Keratinocyte (primary cell): ENCODE measurements at regions not wholly inside any gene's neighbourhood (a gene's known extent, or its start where the extent isn't known, plus 50 kb on each side); places are given as distances from the start of the nearest gene placed in this dataset.
"Not testable (repeated sequence)": the region's sequence is repeated elsewhere in the genome, so short reads cannot be mapped to it uniquely, and the experiment has no call there.

Source experiments
- DNase-seq: peaks from one replicate; pipeline ENCODE4 v3.0.0-alpha.2; 2011; ENCODE audit warnings: low read depth, missing footprints, low spot score
- FAIRE-seq: peaks from 2 replicates; lab custom pipeline; 2011; peaks lifted over from hg19 to GRCh38; lab: Jason Lieb, UNC
- H2AFZ ChIP-seq: 2 replicates; pipeline ENCODE4 v1.6.0; 2012; ENCODE audit warnings: low read length, control low read depth, inconsistent platforms; ENCODE audit not compliant: control insufficient read depth
- H3K27ac ChIP-seq: 2 replicates; pipeline ENCODE4 v1.5.1; 2011; ENCODE audit warnings: low read length; ENCODE audit not compliant: control insufficient read depth, insufficient read depth
- H3K27me3 ChIP-seq: 3 replicates; pipeline ENCODE4 v1.6.0; 2011; ENCODE audit warnings: low read length; ENCODE audit not compliant: control insufficient read depth, insufficient read depth; ENCODE audit errors: extremely low read depth
- H3K36me3 ChIP-seq, 2 experiments: 2 replicates in 1 of 2; 3 replicates in 1 of 2; pipeline ENCODE4 v1.5.1; 2011; ENCODE audit warnings: low read length in 2 of 2, mild to moderate bottlenecking in 1 of 2; ENCODE audit not compliant: control insufficient read depth in 2 of 2, insufficient read depth in 2 of 2; ENCODE audit errors: extremely low read depth in 1 of 2
- H3K4me1 ChIP-seq: 3 replicates; pipeline ENCODE4 v1.5.1; 2011; ENCODE audit warnings: low read length; ENCODE audit not compliant: control insufficient read depth, insufficient read depth; ENCODE audit errors: extremely low read depth
- H3K4me2 ChIP-seq: 3 replicates; pipeline ENCODE4 v1.6.0; 2011; ENCODE audit warnings: low read depth, low read length; ENCODE audit not compliant: control insufficient read depth, insufficient read depth; ENCODE audit errors: extremely low read depth
- H3K4me3 ChIP-seq, 3 experiments: fragments of 200-600 bp in 1 of 3; sonication (generic) in 1 of 3; 2 replicates in 2 of 3; 3 replicates in 1 of 3; pipeline ENCODE4 v1.5.1; 2011 to 2016; ENCODE audit warnings: low read length in 3 of 3, mild to moderate bottlenecking in 3 of 3, control low read depth in 2 of 3, inconsistent platforms in 1 of 3, low read depth in 1 of 3, mixed read lengths in 1 of 3, mixed run types in 1 of 3, moderate library complexity in 1 of 3; ENCODE audit not compliant: control insufficient read depth in 2 of 3, insufficient read depth in 2 of 3; ENCODE audit errors: extremely low read depth in 1 of 3
- H3K79me2 ChIP-seq: 2 replicates; pipeline ENCODE4 v1.6.0; 2012; ENCODE audit warnings: low read length; ENCODE audit not compliant: control insufficient read depth, insufficient read depth
- H3K9ac ChIP-seq: 3 replicates; pipeline ENCODE4 v1.6.0; 2011; ENCODE audit warnings: low read length; ENCODE audit not compliant: control insufficient read depth, insufficient read depth; ENCODE audit errors: extremely low read depth
- H3K9me1 ChIP-seq: 3 replicates; pipeline ENCODE4 v1.6.0; 2011; ENCODE audit warnings: low read length; ENCODE audit not compliant: control insufficient read depth, insufficient read depth; ENCODE audit errors: extremely low read depth
- H3K9me3 ChIP-seq: 2 replicates; pipeline ENCODE4 v1.5.1; 2012; ENCODE audit warnings: low read depth, low read length; ENCODE audit not compliant: control insufficient read depth
- H4K20me1 ChIP-seq: 3 replicates; pipeline ENCODE4 v1.6.0; 2011; ENCODE audit warnings: low read length; ENCODE audit not compliant: control insufficient read depth, insufficient read depth; ENCODE audit errors: extremely low read depth
- EZH2 ChIP-seq: IDR thresholded peaks from one replicate; pipeline ENCODE4 v1.6.1; 2012; ENCODE audit warnings: inconsistent platforms, mild to moderate bottlenecking, low read length, moderate library complexity
- dilution Hi-C: fragments of 300-500 bp; cut with MboI; formaldehyde crosslinking; loops from one replicate; pipeline ENCODE4 v1.7.0; 2020; ENCODE audit warnings: low sequenced_read_pairs; ENCODE audit not compliant: extremely low pct_ligation_motif_present
- TF ChIP-seq, protein P1 (sequence below), 3 experiments: IDR thresholded peaks in 1 of 3; conservative IDR thresholded peaks in 1 of 3; optimal IDR thresholded peaks in 1 of 3; 2 replicates in 2 of 3; 3 replicates in 1 of 3; pipeline versions ENCODE3 to v1.5.1; 2011; ENCODE audit warnings: low read length in 3 of 3, mild to moderate bottlenecking in 3 of 3, moderate library complexity in 2 of 3, control low read depth in 1 of 3, inconsistent platforms in 1 of 3; ENCODE audit not compliant: insufficient read depth in 2 of 3; ENCODE audit errors: extremely low read depth in 1 of 3

DNA sequence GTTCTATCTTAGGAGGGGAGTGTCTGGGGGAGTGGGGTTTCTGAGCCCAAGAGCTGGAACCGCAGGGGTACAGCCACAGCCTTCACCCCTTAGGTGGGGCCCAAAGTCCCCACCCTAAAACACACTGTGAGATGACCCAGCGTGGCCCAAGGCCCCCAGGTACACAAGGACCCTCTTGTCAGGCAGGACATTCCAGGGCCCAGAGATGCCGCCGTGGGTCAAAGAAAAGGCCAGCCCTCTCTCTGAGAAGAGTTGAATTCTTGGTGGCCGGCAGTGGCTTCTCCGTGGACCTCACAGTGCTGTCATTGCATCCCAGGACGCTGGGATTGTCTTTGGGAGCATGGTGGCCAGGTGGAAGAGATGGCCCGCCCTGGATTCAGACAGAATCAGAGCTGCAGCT, 176.3 kb upstream of the C1orf174 start:
- no peak for DNase-seq
- H3K4me1 ChIP-seq, result no peaks in the 10 kb centered on the region
- H3K9me1 ChIP-seq, result no peaks in the 10 kb centered on the region
- no peak for TF ChIP-seq EZH2
- TF ChIP-seq, protein P1, sequence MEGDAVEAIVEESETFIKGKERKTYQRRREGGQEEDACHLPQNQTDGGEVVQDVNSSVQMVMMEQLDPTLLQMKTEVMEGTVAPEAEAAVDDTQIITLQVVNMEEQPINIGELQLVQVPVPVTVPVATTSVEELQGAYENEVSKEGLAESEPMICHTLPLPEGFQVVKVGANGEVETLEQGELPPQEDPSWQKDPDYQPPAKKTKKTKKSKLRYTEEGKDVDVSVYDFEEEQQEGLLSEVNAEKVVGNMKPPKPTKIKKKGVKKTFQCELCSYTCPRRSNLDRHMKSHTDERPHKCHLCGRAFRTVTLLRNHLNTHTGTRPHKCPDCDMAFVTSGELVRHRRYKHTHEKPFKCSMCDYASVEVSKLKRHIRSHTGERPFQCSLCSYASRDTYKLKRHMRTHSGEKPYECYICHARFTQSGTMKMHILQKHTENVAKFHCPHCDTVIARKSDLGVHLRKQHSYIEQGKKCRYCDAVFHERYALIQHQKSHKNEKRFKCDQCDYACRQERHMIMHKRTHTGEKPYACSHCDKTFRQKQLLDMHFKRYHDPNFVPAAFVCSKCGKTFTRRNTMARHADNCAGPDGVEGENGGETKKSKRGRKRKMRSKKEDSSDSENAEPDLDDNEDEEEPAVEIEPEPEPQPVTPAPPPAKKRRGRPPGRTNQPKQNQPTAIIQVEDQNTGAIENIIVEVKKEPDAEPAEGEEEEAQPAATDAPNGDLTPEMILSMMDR (optimal IDR thresholded peaks at IDR 0.05 in 1 of 3, IDR thresholded peaks at IDR 0.05 in 1 of 3, conservative IDR thresholded peaks at IDR 0.05 in 1 of 3; ENCODE audit: extremely low read depth in 1 of 3, insufficient read depth in 2 of 3, low read length in 3 of 3), result no peak
- dilution Hi-C loops, result no loop called here
- no peaks in the 10 kb centered on the region for H3K79me2 ChIP-seq
- no peak overlapping the region for H3K27ac ChIP-seq
- H4K20me1 ChIP-seq, result no peaks in the 10 kb centered on the region
- FAIRE-seq, result no peak
- peaks cover 11% of the 10 kb centered on the region for H3K9me3 ChIP-seq
- no peak overlapping the region for H2AFZ ChIP-seq
- H3K9ac ChIP-seq, result no peak overlapping the region
- no peaks in the 10 kb centered on the region for H3K27me3 ChIP-seq
- H3K36me3 ChIP-seq, result no peaks in the 10 kb centered on the region
- no peak overlapping the region for H3K4me2 ChIP-seq
- no peak overlapping the region for H3K4me3 ChIP-seq

DNA sequence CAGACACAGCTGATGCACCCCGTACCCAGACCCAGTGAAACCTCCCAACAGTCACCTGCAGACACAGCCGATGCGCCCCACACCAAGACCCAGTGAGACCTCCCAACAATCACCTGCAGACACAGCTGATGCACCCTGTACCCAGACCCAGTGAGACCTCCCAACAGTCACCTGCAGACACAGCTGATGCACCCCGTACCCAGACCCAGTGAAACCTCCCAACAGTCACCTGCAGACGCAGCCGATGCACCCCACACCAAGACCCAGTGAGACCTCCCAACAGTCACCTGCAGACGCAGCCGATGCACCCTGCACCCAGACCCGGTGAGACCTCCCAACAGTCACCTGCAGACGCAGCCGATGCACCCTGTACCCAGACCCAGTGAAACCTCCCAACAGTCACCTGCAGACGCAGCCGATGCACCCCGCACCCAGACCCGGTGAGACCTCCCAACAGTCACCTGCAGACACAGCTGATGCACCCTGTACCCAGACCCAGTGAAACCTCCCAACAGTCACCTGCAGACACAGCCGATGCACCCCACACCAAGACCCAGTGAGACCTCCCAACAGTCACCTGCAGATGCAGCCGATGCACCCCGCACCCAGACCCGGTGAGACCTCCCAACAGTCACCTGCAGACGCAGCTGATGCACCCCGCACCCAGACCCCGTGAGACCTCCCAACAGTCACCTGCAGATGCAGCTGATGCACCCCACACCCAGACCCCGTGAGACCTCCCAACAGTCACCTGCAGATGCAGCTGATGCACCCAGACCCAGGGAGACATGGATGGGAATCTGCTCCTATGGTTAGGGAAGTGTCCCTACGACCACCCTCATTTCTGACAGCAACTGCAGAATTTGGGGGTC, 178.3 kb upstream of the C1orf174 start:
- dilution Hi-C loops, H3K4me1 ChIP-seq, H3K9ac ChIP-seq, FAIRE-seq, H3K79me2 ChIP-seq, H3K4me2 ChIP-seq, H3K36me3 ChIP-seq, H2AFZ ChIP-seq, H4K20me1 ChIP-seq, DNase-seq, H3K27ac ChIP-seq, H3K9me1 ChIP-seq, H3K4me3 ChIP-seq, H3K27me3 ChIP-seq: not testable (repeated sequence)
- H3K9me3 ChIP-seq, result peaks cover 12% of the 10 kb centered on the region
